ENCODE measurements at regions not wholly inside any gene's neighbourhood (a gene's known extent, or its start where the extent isn't known, plus 50 kb on each side); places are given as distances from the start of the nearest gene placed in this dataset.

DNA sequence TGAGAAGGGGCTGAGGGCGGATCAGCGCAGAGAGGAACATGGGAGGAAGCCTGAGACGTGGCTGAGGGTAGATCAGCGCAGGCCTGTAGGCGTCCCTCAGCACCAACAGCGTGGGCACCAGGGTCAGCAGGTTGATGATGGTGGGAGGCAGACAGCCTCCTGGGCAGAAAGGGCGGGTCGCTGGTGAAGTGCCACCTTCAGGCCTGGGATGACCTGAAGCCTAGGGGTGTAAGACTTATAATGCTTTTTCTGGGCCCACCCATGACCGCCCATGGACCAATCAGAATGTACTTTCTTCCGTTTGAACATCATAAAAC, 462.1 kb downstream of the TBC1D32 start:
- TF ChIP-seq ZFP30 (CRISPR knock-in tag; IDR thresholded peaks at IDR 0.05; ENCODE audit: borderline replicate concordance) (no peak), ETV6 (IDR thresholded peaks at IDR 0.05; ENCODE audit: borderline replicate concordance in 1 of 2, low read depth in 2 of 2, low read length in 1 of 2) (no peak), ETV6 (CRISPR knock-in tag; IDR thresholded peaks at IDR 0.05; ENCODE audit: borderline replicate concordance) (no peak), ZNF253 (CRISPR knock-in tag; conservative IDR thresholded peaks at IDR 0.05) (no peak), HDAC8 (tag; IDR thresholded peaks at IDR 0.05) (no peak), MAFK (IDR thresholded peaks at IDR 0.05; ENCODE audit: low read length) (no peak)
- TF ChIP-seq, protein P1, sequence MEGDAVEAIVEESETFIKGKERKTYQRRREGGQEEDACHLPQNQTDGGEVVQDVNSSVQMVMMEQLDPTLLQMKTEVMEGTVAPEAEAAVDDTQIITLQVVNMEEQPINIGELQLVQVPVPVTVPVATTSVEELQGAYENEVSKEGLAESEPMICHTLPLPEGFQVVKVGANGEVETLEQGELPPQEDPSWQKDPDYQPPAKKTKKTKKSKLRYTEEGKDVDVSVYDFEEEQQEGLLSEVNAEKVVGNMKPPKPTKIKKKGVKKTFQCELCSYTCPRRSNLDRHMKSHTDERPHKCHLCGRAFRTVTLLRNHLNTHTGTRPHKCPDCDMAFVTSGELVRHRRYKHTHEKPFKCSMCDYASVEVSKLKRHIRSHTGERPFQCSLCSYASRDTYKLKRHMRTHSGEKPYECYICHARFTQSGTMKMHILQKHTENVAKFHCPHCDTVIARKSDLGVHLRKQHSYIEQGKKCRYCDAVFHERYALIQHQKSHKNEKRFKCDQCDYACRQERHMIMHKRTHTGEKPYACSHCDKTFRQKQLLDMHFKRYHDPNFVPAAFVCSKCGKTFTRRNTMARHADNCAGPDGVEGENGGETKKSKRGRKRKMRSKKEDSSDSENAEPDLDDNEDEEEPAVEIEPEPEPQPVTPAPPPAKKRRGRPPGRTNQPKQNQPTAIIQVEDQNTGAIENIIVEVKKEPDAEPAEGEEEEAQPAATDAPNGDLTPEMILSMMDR (IDR thresholded peaks at IDR 0.05 in 2 of 3, conservative IDR thresholded peaks at IDR 0.05 in 1 of 3; ENCODE audit: insufficient read depth in 2 of 3, low read depth in 1 of 3, low read length in 3 of 3), result no peak
- TF ChIP-seq, protein P2, sequence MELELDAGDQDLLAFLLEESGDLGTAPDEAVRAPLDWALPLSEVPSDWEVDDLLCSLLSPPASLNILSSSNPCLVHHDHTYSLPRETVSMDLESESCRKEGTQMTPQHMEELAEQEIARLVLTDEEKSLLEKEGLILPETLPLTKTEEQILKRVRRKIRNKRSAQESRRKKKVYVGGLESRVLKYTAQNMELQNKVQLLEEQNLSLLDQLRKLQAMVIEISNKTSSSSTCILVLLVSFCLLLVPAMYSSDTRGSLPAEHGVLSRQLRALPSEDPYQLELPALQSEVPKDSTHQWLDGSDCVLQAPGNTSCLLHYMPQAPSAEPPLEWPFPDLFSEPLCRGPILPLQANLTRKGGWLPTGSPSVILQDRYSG (tag; conservative IDR thresholded peaks at IDR 0.05; ENCODE audit: low read depth), result no peak
- TF ChIP-seq, protein P3, sequence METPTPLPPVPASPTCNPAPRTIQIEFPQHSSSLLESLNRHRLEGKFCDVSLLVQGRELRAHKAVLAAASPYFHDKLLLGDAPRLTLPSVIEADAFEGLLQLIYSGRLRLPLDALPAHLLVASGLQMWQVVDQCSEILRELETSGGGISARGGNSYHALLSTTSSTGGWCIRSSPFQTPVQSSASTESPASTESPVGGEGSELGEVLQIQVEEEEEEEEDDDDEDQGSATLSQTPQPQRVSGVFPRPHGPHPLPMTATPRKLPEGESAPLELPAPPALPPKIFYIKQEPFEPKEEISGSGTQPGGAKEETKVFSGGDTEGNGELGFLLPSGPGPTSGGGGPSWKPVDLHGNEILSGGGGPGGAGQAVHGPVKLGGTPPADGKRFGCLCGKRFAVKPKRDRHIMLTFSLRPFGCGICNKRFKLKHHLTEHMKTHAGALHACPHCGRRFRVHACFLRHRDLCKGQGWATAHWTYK (CRISPR knock-in tag; IDR thresholded peaks at IDR 0.05), result no peak
